Limb (tissue), 2 donors: ENCODE measurements at regions not wholly inside any gene's neighbourhood (a gene's known extent, or its start where the extent isn't known, plus 50 kb on each side); places are given as distances from the start of the nearest gene placed in this dataset.

Experiments
- DNase-seq, 2 donors: peaks; one replicate each; pipeline ENCODE4 v3.0.0-alpha.2; 2016; ENCODE audit errors: extremely low spot score in 2 of 2

GRCh38 chr14:76974365-76974764 is 54.1 kb downstream of the IRF2BPL start:
- no peak for DNase-seq

DNA sequence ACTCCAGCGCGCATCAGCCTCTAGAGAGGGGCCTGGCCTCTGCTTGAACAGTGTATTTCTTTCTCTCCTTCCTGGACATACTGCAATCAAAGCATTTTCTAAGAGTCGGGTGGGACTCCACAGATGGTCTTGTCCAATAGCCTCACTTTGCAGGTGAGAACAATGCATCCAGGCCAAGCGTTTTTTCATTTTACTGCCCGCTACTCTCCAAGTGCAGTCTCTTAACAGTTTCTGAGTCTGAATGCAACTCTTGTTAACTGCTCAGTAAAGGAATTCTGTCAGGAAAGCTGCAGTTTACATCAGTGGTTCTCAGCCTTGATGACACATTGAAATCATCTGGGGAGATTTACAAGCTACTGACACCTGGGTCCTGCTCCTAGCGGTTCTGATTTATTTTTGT is 57.0 kb downstream of the IRF2BPL start:
- no peak for DNase-seq

GRCh38 chr14:76968621-76969063 is 59.9 kb downstream of the IRF2BPL start:
- DNase-seq: no peak

- no peak for DNase-seq
Observed at GRCh38 chr14:76967788-76968187, 60.7 kb downstream of the IRF2BPL start.

GRCh38 chr14:76965232-76965631 is 63.3 kb downstream of the IRF2BPL start:
- DNase-seq: no peak

- no peak for DNase-seq
Observed at GRCh38 chr14:76964695-76965094, 63.8 kb downstream of the IRF2BPL start.

- DNase-seq: no peak
Observed at GRCh38 chr14:76963372-76963771, 65.1 kb downstream of the IRF2BPL start.

DNA sequence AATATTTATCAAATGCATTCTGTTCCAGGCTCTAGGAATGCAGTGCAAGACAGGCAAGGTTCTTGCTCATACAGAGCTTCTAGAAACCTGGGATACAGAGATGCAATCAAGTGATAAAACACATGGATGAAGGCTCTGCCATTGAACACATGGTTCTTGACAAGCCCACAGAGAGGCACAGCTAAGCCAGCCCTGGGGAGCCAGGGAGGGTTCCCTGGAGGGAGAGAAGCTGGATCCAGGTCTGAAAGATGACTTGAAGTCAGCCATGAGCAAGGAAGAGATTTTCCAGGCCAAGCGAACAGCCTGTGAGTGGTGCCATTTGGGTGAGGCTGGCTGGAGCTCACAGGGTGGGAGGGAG is 66.2 kb downstream of the IRF2BPL start:
- DNase-seq: no peak

GRCh38 chr14:76961631-76962302 is 66.7 kb downstream of the IRF2BPL start:
- peak; percentile 74 to 75 for DNase-seq

DNA sequence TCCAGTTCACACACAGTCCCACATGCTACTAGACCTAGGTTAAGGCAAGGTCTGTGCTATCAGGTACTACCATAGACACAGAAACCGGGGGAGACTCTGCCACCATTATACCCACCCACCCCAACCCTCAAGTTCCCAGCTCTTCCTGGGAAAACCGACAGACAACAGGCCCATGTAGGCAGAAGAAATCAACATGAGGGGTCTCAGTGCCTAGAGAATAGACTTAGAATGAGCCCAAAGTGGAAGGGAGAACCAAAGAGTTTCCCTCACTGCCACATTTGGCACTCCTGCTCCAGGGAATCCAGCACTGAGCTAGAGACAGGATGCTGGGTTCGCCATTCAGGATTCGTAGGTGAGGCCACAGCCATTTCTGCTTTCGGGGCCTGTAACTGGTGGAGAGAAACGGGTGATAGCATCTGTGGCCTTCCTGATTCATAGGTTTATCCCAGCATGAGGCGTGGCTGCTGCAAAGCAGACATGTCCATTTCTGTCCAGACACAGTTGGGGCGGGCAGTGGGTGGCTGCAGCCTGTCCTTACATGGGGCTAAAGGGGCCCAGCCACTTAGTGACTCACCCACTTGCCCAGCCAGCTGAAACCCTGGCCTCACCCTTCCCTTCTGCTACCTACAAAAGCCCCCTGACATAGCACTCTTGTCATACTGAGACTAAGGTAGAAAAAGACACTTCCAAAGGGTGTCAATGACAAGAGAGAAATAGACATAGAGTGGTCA is 69.4 kb downstream of the IRF2BPL start:
- DNase-seq: no peak

- no peak for DNase-seq
Observed at GRCh38 chr14:76958020-76958979, 70.2 kb downstream of the IRF2BPL start.

GRCh38 chr14:76957224-76957891 is 71.2 kb downstream of the IRF2BPL start:
- no peak for DNase-seq

DNA sequence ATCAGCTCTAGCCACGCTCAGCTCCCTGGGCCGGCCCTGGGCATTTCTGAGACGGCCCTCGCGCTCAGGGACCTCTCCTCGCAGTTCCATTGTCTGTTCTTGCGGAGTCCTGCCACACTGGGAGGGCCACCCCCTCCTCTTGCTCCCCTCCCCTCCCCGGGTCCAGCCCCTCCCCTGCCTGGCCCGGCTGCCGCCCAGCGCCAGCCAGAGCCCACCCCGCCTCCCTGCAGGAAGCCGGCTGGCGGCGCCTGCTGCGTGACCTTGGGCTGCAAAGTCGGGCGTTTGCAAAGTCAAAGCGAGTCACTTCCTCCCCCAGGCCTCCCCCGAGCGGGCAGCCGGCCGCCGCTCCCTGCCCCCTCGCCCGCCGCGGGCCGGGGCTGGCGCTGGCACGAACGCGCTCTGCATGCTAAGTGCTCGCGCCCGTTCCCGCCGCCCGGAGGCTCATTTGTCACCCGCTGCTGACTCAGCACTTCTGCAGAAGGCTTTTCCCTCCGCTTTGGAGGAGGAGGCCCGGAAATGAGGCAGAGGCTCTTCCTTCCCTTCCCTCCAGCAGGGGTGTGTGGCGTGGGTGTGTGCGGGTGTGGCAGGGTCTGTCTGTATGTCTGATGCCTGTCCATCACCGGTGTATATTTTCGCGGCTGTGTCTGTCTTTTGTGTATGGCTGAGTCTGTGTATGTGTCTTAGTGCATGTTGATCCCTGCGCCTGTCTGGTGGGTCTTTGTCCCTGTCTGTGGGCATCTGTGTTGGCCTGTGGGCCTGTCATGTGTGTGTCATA is 72.0 kb downstream of the IRF2BPL start:
- DNase-seq: peak; percentile 90 to 93

GRCh38 chr14:76955575-76956315 is 72.8 kb downstream of the IRF2BPL start:
- DNase-seq: no peak

DNA sequence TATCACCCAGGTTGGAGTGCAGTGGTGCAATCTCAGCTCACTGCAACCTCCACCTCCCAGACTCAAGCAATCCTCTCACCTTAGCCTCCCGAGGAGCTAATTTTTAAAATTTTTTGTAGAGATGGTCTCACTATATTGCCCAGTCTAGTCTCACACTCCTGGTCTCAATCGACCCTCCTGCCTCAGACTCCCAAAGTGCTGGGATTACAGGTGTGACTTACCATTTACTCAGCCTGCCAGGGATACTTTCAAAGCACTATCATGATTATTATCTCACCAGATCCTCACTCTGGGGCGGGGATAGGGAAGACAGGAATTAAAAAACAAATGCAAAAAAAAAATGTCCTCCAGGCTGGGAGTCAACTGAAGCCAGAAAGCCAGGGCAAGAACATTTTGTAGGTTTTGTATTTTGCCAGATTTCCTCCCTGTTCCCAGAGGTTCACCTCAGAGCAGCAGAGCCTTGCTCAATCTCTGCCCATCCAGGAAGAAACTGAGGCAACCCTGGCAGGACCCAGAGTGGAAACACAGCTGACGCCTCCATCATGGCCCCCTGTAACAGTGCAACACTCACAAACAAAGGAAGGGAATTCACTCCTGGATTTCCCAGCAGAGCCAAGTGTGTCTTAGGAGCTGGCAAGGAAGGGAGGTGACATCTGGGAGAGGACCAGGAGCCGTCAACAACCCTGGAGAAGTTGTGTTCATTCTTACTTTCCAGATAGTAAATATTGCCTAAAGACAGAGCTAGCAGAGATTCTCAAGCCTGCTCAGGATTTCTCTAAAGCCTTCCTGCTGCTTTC is 73.9 kb downstream of the IRF2BPL start:
- no peak for DNase-seq

GRCh38 chr14:76953311-76953945 is 75.1 kb downstream of the IRF2BPL start:
- DNase-seq: no peak

GRCh38 chr14:76951166-76951565 is 77.3 kb downstream of the IRF2BPL start:
- peak; percentile 74 to 79 for DNase-seq
